Activated naive CD4-positive, alpha-beta T cell treated with Interleukin-2 at 50 U/mL for 16 hours (primary cell): ENCODE measurements at regions not wholly inside any gene's neighbourhood (a gene's known extent, or its start where the extent isn't known, plus 50 kb on each side); places are given as distances from the start of the nearest gene placed in this dataset.

Experiments
- DNase-seq: peaks from one replicate; pipeline ENCODE4 v3.0.0-alpha.2; 2020

- DNase-seq: no peak
These were observed 534.6 kb downstream of the TNS1 start for GRCh38 chr2:217468042-217468830.

- DNase-seq: no peak
These were observed 535.5 kb downstream of the TNS1 start for GRCh38 chr2:217467331-217467730.

- DNase-seq: no peak
These were observed 536.0 kb downstream of the TNS1 start for GRCh38 chr2:217466805-217467204.

- no peak for DNase-seq
These were observed 536.7 kb downstream of the TNS1 start for GRCh38 chr2:217466104-217466503.

- no peak for DNase-seq
These were observed 537.7 kb downstream of the TNS1 start for GRCh38 chr2:217465100-217465499.

GRCh38 chr2:217463402-217464075 lies 539.3 kb downstream of the TNS1 start:
- DNase-seq: no peak

GRCh38 chr2:217462121-217462520 lies 540.7 kb downstream of the TNS1 start:
- no peak for DNase-seq

- no peak for DNase-seq
These were observed 541.1 kb downstream of the TNS1 start for GRCh38 chr2:217461674-217462073.

GRCh38 chr2:217459680-217460405 lies 543.0 kb downstream of the TNS1 start:
- DNase-seq: no peak

- DNase-seq: no peak
These were observed 543.8 kb downstream of the TNS1 start for GRCh38 chr2:217459016-217459415.

GRCh38 chr2:217456016-217456415 lies 546.8 kb downstream of the TNS1 start:
- DNase-seq: no peak

GRCh38 chr2:217452928-217453327 lies 549.9 kb downstream of the TNS1 start:
- DNase-seq: no peak

- DNase-seq: no peak
These were observed 551.1 kb downstream of the TNS1 start for GRCh38 chr2:217451666-217452065.

GRCh38 chr2:217449444-217449843 lies 553.4 kb downstream of the TNS1 start:
- DNase-seq: no peak

- no peak for DNase-seq
These were observed 553.9 kb downstream of the TNS1 start for GRCh38 chr2:217448860-217449259.

- no peak for DNase-seq
These were observed 557.1 kb downstream of the TNS1 start for GRCh38 chr2:217445723-217446122.

- no peak for DNase-seq
These were observed 557.9 kb downstream of the TNS1 start for GRCh38 chr2:217444932-217445331.

GRCh38 chr2:217444509-217444908 lies 558.3 kb downstream of the TNS1 start:
- DNase-seq: no peak

- DNase-seq: no peak
These were observed 559.2 kb downstream of the TNS1 start for GRCh38 chr2:217443601-217444000.

- DNase-seq: no peak
These were observed 562.8 kb downstream of the TNS1 start for GRCh38 chr2:217440000-217440399.

GRCh38 chr2:217438821-217439220 lies 564.0 kb downstream of the TNS1 start:
- no peak for DNase-seq

GRCh38 chr2:217438136-217438535 lies 564.7 kb downstream of the TNS1 start:
- no peak for DNase-seq

- no peak for DNase-seq
These were observed 565.4 kb downstream of the TNS1 start for GRCh38 chr2:217437290-217437870.
